IPS DF 4.7 (cell line): ENCODE measurements at regions not wholly inside any gene's neighbourhood (a gene's known extent, or its start where the extent isn't known, plus 50 kb on each side); places are given as distances from the start of the nearest gene placed in this dataset.
"Not testable (repeated sequence)": the region's sequence is repeated elsewhere in the genome, so short reads cannot be mapped to it uniquely, and the experiment has no call there.

Experiments used
- DNase-seq: peaks from one replicate; pipeline ENCODE4 v3.0.0-alpha.2; 2013; ENCODE audit warnings: low spot score; ENCODE audit errors: extremely low read depth

GRCh38 chr1:10910681-10911489, 101.6 kb upstream of the TARDBP start:
- no peak for DNase-seq

GRCh38 chr1:10911490-10912166, 100.8 kb upstream of the TARDBP start:
- DNase-seq, result no peak

- no peak for DNase-seq
Measured at GRCh38 chr1:10912441-10912840, 100.0 kb upstream of the TARDBP start.

- DNase-seq, result no peak
Measured at GRCh38 chr1:10914056-10914455, 98.4 kb upstream of the TARDBP start.

- no peak for DNase-seq
Measured at GRCh38 chr1:10915594-10915993, 96.9 kb upstream of the TARDBP start.

- no peak for DNase-seq
Measured at GRCh38 chr1:10916311-10916710, 96.1 kb upstream of the TARDBP start.

GRCh38 chr1:10916991-10917390, 95.5 kb upstream of the TARDBP start:
- no peak for DNase-seq

- DNase-seq, result no peak
Measured at GRCh38 chr1:10917513-10918454, 94.7 kb upstream of the TARDBP start.

- DNase-seq, result no peak
Measured at GRCh38 chr1:10918531-10918930, 93.9 kb upstream of the TARDBP start.

GRCh38 chr1:10920063-10920626, 92.3 kb upstream of the TARDBP start:
- no peak for DNase-seq

GRCh38 chr1:10922315-10923060, 90.0 kb upstream of the TARDBP start:
- DNase-seq, result not testable (repeated sequence)

- no peak for DNase-seq
Measured at GRCh38 chr1:10924030-10924429, 88.4 kb upstream of the TARDBP start.

- no peak for DNase-seq
Measured at GRCh38 chr1:10928654-10929053, 83.8 kb upstream of the TARDBP start.

GRCh38 chr1:10932088-10932487, 80.4 kb upstream of the TARDBP start:
- DNase-seq, result no peak

GRCh38 chr1:10934150-10934818, 78.2 kb upstream of the TARDBP start:
- DNase-seq, result no peak

GRCh38 chr1:10935246-10935645, 77.2 kb upstream of the TARDBP start:
- DNase-seq, result no peak

GRCh38 chr1:10935724-10936123, 76.7 kb upstream of the TARDBP start:
- no peak for DNase-seq

- DNase-seq, result no peak
Measured at GRCh38 chr1:10936998-10937901, 75.2 kb upstream of the TARDBP start.

- no peak for DNase-seq
Measured at GRCh38 chr1:10938741-10939417, 73.6 kb upstream of the TARDBP start.
